Heart left ventricle (tissue), 13 donors: ENCODE measurements at regions not wholly inside any gene's neighbourhood (a gene's known extent, or its start where the extent isn't known, plus 50 kb on each side); places are given as distances from the start of the nearest gene placed in this dataset.

Experiments
- POLR2A ChIP-seq, 2 donors: fragments of 450-650 bp; IDR thresholded peaks; one replicate each; pipeline ENCODE4 v1.6.1; 2017; ENCODE audit warnings: antibody characterized with exemption in 2 of 2, mild to moderate bottlenecking in 2 of 2, moderate library complexity in 2 of 2
- TF ChIP-seq, protein P1 (sequence below), 12 donors: fragments of 200-600 bp; sonication (generic) in 4 of 12; IDR thresholded peaks; one replicate each; pipeline versions ENCODE4 v1.5.0 to v1.8.0; 2018 to 2022; ENCODE audit warnings: antibody characterized with exemption in 12 of 12, mild to moderate bottlenecking in 5 of 12
- donor health status: ischemic (EF 13 %, LVEDD 7.1; RV severe dilation, severe dysfunction).
- donor health status: DM: no; HTN: yes; CAD: no.
- donor health status: DM: no; HTN: no; CAD: no.
- donor health status: ischemic (EF 25% LVEDD 6.9; RV normal size, moderate dysfunction).
- donor health status: ischemic (EF 25% LVEDD 5.7; RV mildly dilated, moderate dysfunction).
- donor health status: ischemic (EF 35%, LVEDD 5.7; RV mildly dilated, moderate dysfunction).
- donor health status: nonischemic (EF 11% LVEDD 7.7; RV severe dilation, severe dysfunction).
- donor health status: DM: yes; HTN: yes; CAD: no.
- donor health status: PGD.
- donor health status: ischemic (EF 29% LVEDD 5.4; RV normal size, mild dysfunction).
- donor health status: nonischemic (EF 23%, LVEDD 6.1; RV moderate dilation, normal function).

DNA sequence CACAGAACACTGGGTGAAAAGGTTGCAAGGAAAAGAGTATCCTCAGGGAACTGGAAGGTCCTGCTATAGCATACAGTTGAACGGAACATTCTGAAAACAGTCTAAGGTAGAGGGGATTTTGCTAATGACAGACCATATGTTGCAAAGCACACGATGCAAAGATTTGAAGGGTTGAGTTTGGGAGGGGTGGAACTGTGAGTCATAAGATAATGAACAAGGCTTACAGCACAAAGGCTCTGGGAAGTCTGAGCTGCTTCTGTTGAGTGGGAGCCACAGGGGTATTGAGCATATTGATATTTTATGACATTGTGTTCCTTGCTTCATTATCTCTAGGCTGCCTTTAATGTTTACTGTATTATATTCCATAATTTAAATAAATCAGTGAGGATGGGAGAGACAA lies 104.9 kb downstream of the PLPPR4 start:
- TF ChIP-seq, protein P1, sequence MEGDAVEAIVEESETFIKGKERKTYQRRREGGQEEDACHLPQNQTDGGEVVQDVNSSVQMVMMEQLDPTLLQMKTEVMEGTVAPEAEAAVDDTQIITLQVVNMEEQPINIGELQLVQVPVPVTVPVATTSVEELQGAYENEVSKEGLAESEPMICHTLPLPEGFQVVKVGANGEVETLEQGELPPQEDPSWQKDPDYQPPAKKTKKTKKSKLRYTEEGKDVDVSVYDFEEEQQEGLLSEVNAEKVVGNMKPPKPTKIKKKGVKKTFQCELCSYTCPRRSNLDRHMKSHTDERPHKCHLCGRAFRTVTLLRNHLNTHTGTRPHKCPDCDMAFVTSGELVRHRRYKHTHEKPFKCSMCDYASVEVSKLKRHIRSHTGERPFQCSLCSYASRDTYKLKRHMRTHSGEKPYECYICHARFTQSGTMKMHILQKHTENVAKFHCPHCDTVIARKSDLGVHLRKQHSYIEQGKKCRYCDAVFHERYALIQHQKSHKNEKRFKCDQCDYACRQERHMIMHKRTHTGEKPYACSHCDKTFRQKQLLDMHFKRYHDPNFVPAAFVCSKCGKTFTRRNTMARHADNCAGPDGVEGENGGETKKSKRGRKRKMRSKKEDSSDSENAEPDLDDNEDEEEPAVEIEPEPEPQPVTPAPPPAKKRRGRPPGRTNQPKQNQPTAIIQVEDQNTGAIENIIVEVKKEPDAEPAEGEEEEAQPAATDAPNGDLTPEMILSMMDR (IDR thresholded peaks at IDR 0.05): no peak
- no peak for TF ChIP-seq POLR2A (IDR thresholded peaks at IDR 0.05)
